GM12878 (cell line): ENCODE measurements at regions not wholly inside any gene's neighbourhood (a gene's known extent, or its start where the extent isn't known, plus 50 kb on each side); places are given as distances from the start of the nearest gene placed in this dataset.

Experiments
- ATAC-seq: fragments of 200-7000 bp; cut with Tn5 transposase; 3 replicates; pipeline ENCODE4 v1.9.1; 2020; ENCODE audit warnings: mild to moderate bottlenecking, moderate library complexity
- BruUV-seq: library from RNA; stranded (reverse); fragments of 400-500 nt; replicated peaks from 2 replicates; lab custom pipeline; 2021; lab: Mats Ljungman, UMichigan
- CTCF ChIA-PET: fragments of 300-600 bp; sonication (Branson Sonifier 250); formaldehyde crosslinking; extraction: SDS; loops from one replicate; lab custom pipeline; 2021; ENCODE audit warnings: inconsistent platforms; lab: Yijun Ruan, JAX
- POLR2A ChIA-PET: fragments of 350-600 bp; formaldehyde crosslinking; extraction: SDS; loops from one replicate; lab custom pipeline; 2021; ENCODE audit warnings: inconsistent platforms; lab: Charles Lee
- RAD21 ChIA-PET: fragments of 300-600 bp; sonication (Branson Sonifier 250); formaldehyde crosslinking; loops from one replicate; lab custom pipeline; 2023; ENCODE audit warnings: antibody characterized with exemption; ENCODE audit not compliant: unreplicated experiment; lab: Charles Lee
- SMC1A ChIA-PET: fragments of 300-600 bp; sonication (Branson Sonifier 250); formaldehyde crosslinking; loops from one replicate; lab custom pipeline; 2023; ENCODE audit not compliant: unreplicated experiment, uncharacterized antibody; lab: Charles Lee
- DNase-seq: peaks from one replicate; pipeline ENCODE4 v3.0.0-alpha.2; 2011; ENCODE audit warnings: low read depth, low spot score
- FAIRE-seq: peaks from 3 replicates; lab custom pipeline; 2011; peaks lifted over from hg19 to GRCh38; lab: Jason Lieb, UNC
- H2AFZ ChIP-seq: 2 replicates; pipeline ENCODE4 v1.6.0; 2011; ENCODE audit warnings: low read depth, low read length, control low read depth; ENCODE audit not compliant: control insufficient read depth
- H3K27ac ChIP-seq: 2 replicates; pipeline ENCODE4 v1.5.1; 2011; ENCODE audit warnings: control low read depth; ENCODE audit not compliant: control insufficient read depth, insufficient read depth
- H3K27me3 ChIP-seq, 2 experiments: replicated peaks in 1 of 2; 2 replicates each; pipeline versions ENCODE4 v1.6.0 to v1.6.1; 2011; ENCODE audit warnings: low read length in 1 of 2; ENCODE audit not compliant: control insufficient read depth in 2 of 2, insufficient read depth in 2 of 2
- H3K36me3 ChIP-seq, 2 experiments: 2 replicates each; pipeline ENCODE4 v1.5.1; 2011; ENCODE audit warnings: low read length in 1 of 2; ENCODE audit not compliant: control insufficient read depth in 2 of 2, insufficient read depth in 2 of 2
- H3K4me1 ChIP-seq: 2 replicates; pipeline ENCODE4 v1.6.1; 2011; ENCODE audit warnings: mild to moderate bottlenecking, low read length, moderate library complexity, mixed read lengths; ENCODE audit not compliant: control insufficient read depth, insufficient read depth
- H3K4me2 ChIP-seq: 2 replicates; pipeline ENCODE4 v1.6.0; 2011; ENCODE audit warnings: control low read depth; ENCODE audit not compliant: control insufficient read depth, insufficient read depth
- H3K4me3 ChIP-seq: fragments of 200-600 bp; sonication (generic); 2 replicates; pipeline ENCODE4 v1.5.1; 2016
- H3K79me2 ChIP-seq: 2 replicates; pipeline ENCODE4 v1.6.0; 2011; ENCODE audit warnings: low read length; ENCODE audit not compliant: control insufficient read depth, insufficient read depth
- H3K9ac ChIP-seq: 2 replicates; pipeline ENCODE4 v1.8.0; 2011; ENCODE audit warnings: low read length, control low read depth, mixed read lengths; ENCODE audit not compliant: control insufficient read depth, insufficient read depth
- H3K9me3 ChIP-seq: replicated peaks from 3 replicates; pipeline ENCODE4 v1.5.1; 2011; ENCODE audit warnings: mild to moderate bottlenecking, low read length; ENCODE audit not compliant: control insufficient read depth, insufficient read depth
- H4K20me1 ChIP-seq: 2 replicates; pipeline ENCODE4 v1.6.0; 2011; ENCODE audit not compliant: control insufficient read depth, insufficient read depth
- ATF7 ChIP-seq: fragments of 450-650 bp; IDR thresholded peaks from 2 replicates; pipeline ENCODE4 v1.6.1; 2016; ENCODE audit warnings: low read depth, mild to moderate bottlenecking
- CHD1 ChIP-seq: IDR thresholded peaks from 2 replicates; pipeline ENCODE4 v1.6.1; 2012; ENCODE audit warnings: low read depth, low read length, improper control_type of control experiment
- GABPA ChIP-seq: IDR thresholded peaks from 2 replicates; pipeline ENCODE4 v1.6.1; 2014; ENCODE audit warnings: antibody characterized with exemption, low read depth, mild to moderate bottlenecking, inconsistent platforms
- HDAC2 ChIP-seq: fragments of 200-600 bp; sonication (generic); IDR thresholded peaks from 2 replicates; pipeline ENCODE4 v1.6.1; 2017
- KDM1A ChIP-seq: fragments of 200-600 bp; sonication (generic); IDR thresholded peaks from 2 replicates; pipeline ENCODE4 v1.6.1; 2016; ENCODE audit warnings: borderline replicate concordance
- MYC ChIP-seq: IDR thresholded peaks from 2 replicates; pipeline ENCODE4 v1.6.1; 2011; ENCODE audit warnings: mild to moderate bottlenecking, low read length, moderate library complexity, inconsistent platforms; ENCODE audit not compliant: insufficient read depth, insufficient replicate concordance, insufficient read length, severe bottlenecking
- NFYA ChIP-seq: IDR thresholded peaks from 2 replicates; pipeline ENCODE4 v1.6.1; 2011; ENCODE audit warnings: low read depth, mild to moderate bottlenecking, low read length, improper control_type of control experiment, borderline replicate concordance
- NKRF ChIP-seq: fragments of 450-650 bp; conservative IDR thresholded peaks from 2 replicates; pipeline ENCODE4 v1.6.1; 2017; ENCODE audit warnings: mild to moderate bottlenecking, moderate library complexity
- PBX3 ChIP-seq: IDR thresholded peaks from 2 replicates; pipeline ENCODE4 v1.6.1; 2011; ENCODE audit warnings: mild to moderate bottlenecking, low read depth, low read length, moderate library complexity; ENCODE audit not compliant: insufficient replicate concordance
- POLR2A ChIP-seq: IDR thresholded peaks from 2 replicates; pipeline ENCODE4 v1.6.1; 2011; ENCODE audit warnings: low read depth, mild to moderate bottlenecking, low read length
- RCOR1 ChIP-seq: conservative IDR thresholded peaks from 2 replicates; pipeline ENCODE4 v1.6.1; 2012; ENCODE audit warnings: low read depth, low read length, improper control_type of control experiment
- ZNF217 ChIP-seq: fragments of 450-650 bp; IDR thresholded peaks from 2 replicates; pipeline ENCODE4 v1.6.1; 2017; ENCODE audit warnings: antibody characterized with exemption, mild to moderate bottlenecking
- ZSCAN29 ChIP-seq: fragments of 450-650 bp; IDR thresholded peaks from 2 replicates; pipeline ENCODE4 v1.6.1; 2017; ENCODE audit warnings: mild to moderate bottlenecking, moderate library complexity
- WGBS: methylation state at CpG from one replicate; pipeline ENCODE4 v1.1.6; 2016; ENCODE audit warnings: low lambda C conversion rate; ENCODE audit not compliant: insufficient replicate concordance, insufficient coverage; ENCODE audit errors: missing lambda C conversion rate; 5-methylcytosine and 5-hydroxymethylcytosine counted together
- in situ Hi-C: fragments of 300-500 bp; cut with MboI; formaldehyde crosslinking; loops from 9 replicates; pipeline ENCODE4 v1.14.3; 2018; ENCODE audit warnings: mixed read lengths
- intact Hi-C: fragments of 100-400 bp; cut with micrococcal nuclease; formaldehyde crosslinking; loops from one replicate; pipeline ENCODE4 v1.14.2; 2022; ENCODE audit not compliant: unreplicated experiment
- TF ChIP-seq, protein P1 (sequence below): fragments of 450-650 bp; IDR thresholded peaks from 2 replicates; pipeline ENCODE4 v1.6.1; 2014; ENCODE audit warnings: mild to moderate bottlenecking

DNA sequence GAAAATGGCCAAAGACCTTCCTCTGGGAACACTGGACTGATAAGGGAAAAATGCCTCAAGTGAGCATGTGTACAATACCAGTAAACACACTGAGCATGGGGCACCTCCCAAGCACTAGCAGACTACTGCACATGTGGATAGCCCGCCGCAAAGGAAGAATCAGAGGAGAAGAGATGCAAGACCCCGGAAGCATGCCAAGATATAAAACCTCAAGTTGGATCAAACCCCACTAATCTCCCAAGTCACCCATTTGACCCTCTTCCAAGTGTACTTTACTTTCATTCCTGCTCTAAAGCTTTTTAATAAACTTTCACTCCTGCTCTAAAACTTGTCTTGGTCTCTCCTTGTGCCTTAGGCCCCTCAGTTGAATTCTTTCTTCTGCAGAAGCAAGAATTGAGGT is 121.1 kb upstream of the PLAAT1 start:
- no TSS peak for BruUV-seq
- Histone ChIP-seq H3K79me2 (no peaks in the 10 kb centered on the region), H2AFZ (no peak overlapping the region), H4K20me1 (no peaks in the 10 kb centered on the region), H3K4me2 (no peak overlapping the region), H3K27me3 (peaks cover 0 to 3% of the 10 kb centered on the region in 2 experiments; a peak in 2 of 4 replicates), H3K4me3 (no peak overlapping the region), H3K9ac (no peak overlapping the region), H3K9me3 (no peaks in the 10 kb centered on the region), H3K4me1 (no peaks in the 10 kb centered on the region), H3K36me3 (no peaks in the 10 kb centered on the region), H3K27ac (no peak overlapping the region)
- ChIA-PET RAD21 (no interaction called here), CTCF (no interaction called here), POLR2A (no interaction called here), SMC1A (no interaction called here)
- no peak for TF ChIP-seq NKRF
- TF ChIP-seq RCOR1: no peak
- no peak for FAIRE-seq
- intact Hi-C loops (no loop called here), in situ Hi-C loops (no loop called here)
- ATAC-seq: no peak
- DNase-seq: no peak
- WGBS: 42% methylated on average over 3 of the region's 3 CpGs

GRCh38 chr3:193124861-193125260 is 116.2 kb upstream of the PLAAT1 start:
- BruUV-seq: no TSS peak
- FAIRE-seq (no peak), ATAC-seq (no peak), DNase-seq (no peak)
- Histone ChIP-seq H3K9ac (no peak overlapping the region), H3K36me3 (no peaks in the 10 kb centered on the region), H4K20me1 (no peaks in the 10 kb centered on the region), H2AFZ (no peak overlapping the region), H3K79me2 (no peaks in the 10 kb centered on the region), H3K9me3 (no peaks in the 10 kb centered on the region), H3K4me3 (no peak overlapping the region), H3K27me3 (no peaks in the 10 kb centered on the region; a peak in 1 of 4 replicates), H3K4me2 (no peak overlapping the region), H3K27ac (no peak overlapping the region), H3K4me1 (no peaks in the 10 kb centered on the region)
- WGBS: 32% methylated on average over 9 of the region's 9 CpGs
- TF ChIP-seq POLR2A: no peak
- no peak for TF ChIP-seq KDM1A
- TF ChIP-seq GABPA: no peak
- TF ChIP-seq CHD1: no peak
- no peak for TF ChIP-seq MYC
- TF ChIP-seq, protein P1, sequence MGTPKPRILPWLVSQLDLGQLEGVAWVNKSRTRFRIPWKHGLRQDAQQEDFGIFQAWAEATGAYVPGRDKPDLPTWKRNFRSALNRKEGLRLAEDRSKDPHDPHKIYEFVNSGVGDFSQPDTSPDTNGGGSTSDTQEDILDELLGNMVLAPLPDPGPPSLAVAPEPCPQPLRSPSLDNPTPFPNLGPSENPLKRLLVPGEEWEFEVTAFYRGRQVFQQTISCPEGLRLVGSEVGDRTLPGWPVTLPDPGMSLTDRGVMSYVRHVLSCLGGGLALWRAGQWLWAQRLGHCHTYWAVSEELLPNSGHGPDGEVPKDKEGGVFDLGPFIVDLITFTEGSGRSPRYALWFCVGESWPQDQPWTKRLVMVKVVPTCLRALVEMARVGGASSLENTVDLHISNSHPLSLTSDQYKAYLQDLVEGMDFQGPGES: no peak
- no peak for TF ChIP-seq ZNF217
- no peak for TF ChIP-seq ATF7
- TF ChIP-seq HDAC2: no peak
- TF ChIP-seq PBX3: no peak
- TF ChIP-seq NFYA: no peak
- no peak for TF ChIP-seq ZSCAN29
- intact Hi-C loops (no loop called here), in situ Hi-C loops (no loop called here)
- CTCF ChIA-PET: no interaction called here
- SMC1A ChIA-PET: interaction anchor here (0.6 kb wide), 1 partner anchor 312 kb away, joined by 4 read pairs; no protein-coding TSS in a partner anchor
- RAD21 ChIA-PET: no interaction called here
- POLR2A ChIA-PET: no interaction called here
